OCI-LY3 (cell line): ENCODE measurements at regions not wholly inside any gene's neighbourhood (a gene's known extent, or its start where the extent isn't known, plus 50 kb on each side); places are given as distances from the start of the nearest gene placed in this dataset.

ENCODE experiments used
- H2AFZ ChIP-seq: fragments of 200-600, 300-600 bp; shearing (Covaris generic); 2 replicates; pipeline ENCODE4 v1.6.0; 2014; ENCODE audit warnings: antibody characterized with exemption, low read depth, low read length
- H3K27ac ChIP-seq: fragments of 200-600, 300-600 bp; sonication (generic); 2 replicates; pipeline ENCODE4 v1.5.1; 2014; ENCODE audit warnings: mild to moderate bottlenecking, low read length, moderate library complexity, mixed read lengths
- H3K27me3 ChIP-seq: fragments of 200-600, 300-600 bp; sonication (generic); 2 replicates; pipeline ENCODE4 v1.6.1; 2014; ENCODE audit warnings: low read depth, low read length, mixed read lengths
- H3K36me3 ChIP-seq: fragments of 200-600, 300-600 bp; sonication (generic); replicated peaks from 2 replicates; pipeline ENCODE3; 2014; ENCODE audit warnings: low read depth, low read length, mixed read lengths
- H3K4me1 ChIP-seq: fragments of 300-600, 200-600 bp; sonication (generic); 2 replicates; pipeline ENCODE4 v1.6.1; 2014; ENCODE audit warnings: low read length, mixed read lengths
- H3K4me2 ChIP-seq: fragments of 200-600, 300-600 bp; sonication (generic); 2 replicates; pipeline ENCODE4 v1.6.1; 2014; ENCODE audit warnings: low read length, mixed read lengths
- H3K4me3 ChIP-seq: fragments of 300-600, 200-600 bp; sonication (generic); 2 replicates; pipeline ENCODE4 v1.5.1; 2014; ENCODE audit warnings: antibody characterized with exemption, mild to moderate bottlenecking, low read length, moderate library complexity
- H3K79me2 ChIP-seq: fragments of 300-600, 200-600 bp; shearing (Covaris generic); 2 replicates; pipeline ENCODE4 v1.6.1; 2014; ENCODE audit warnings: mild to moderate bottlenecking, low read length, mixed read lengths
- H3K9ac ChIP-seq: fragments of 300-600, 200-600 bp; shearing (Covaris generic); 2 replicates; pipeline ENCODE4 v1.6.0; 2014; ENCODE audit warnings: mild to moderate bottlenecking, low read length, moderate library complexity
- H3K9me3 ChIP-seq: fragments of 200-600, 300-600 bp; shearing (Covaris generic); 2 replicates; pipeline ENCODE4 v1.6.1; 2014; ENCODE audit warnings: low read length, mixed read lengths; ENCODE audit not compliant: insufficient read depth
- H4K20me1 ChIP-seq: fragments of 200-600, 300-600 bp; sonication (generic); 2 replicates; pipeline ENCODE4 v1.6.1; 2016; ENCODE audit warnings: low read length, mixed read lengths; ENCODE audit not compliant: insufficient read depth
- CTCF ChIP-seq: fragments of 200-600, 300-600 bp; sonication (generic); IDR thresholded peaks from 2 replicates; pipeline ENCODE4 v1.5.1; 2014; ENCODE audit warnings: antibody characterized with exemption, low read length, low read depth
- EZH2phosphoT487 ChIP-seq: fragments of 200-600 bp; shearing (Covaris generic); IDR thresholded peaks from 2 replicates; pipeline ENCODE4 v1.6.1; 2018; ENCODE audit warnings: antibody characterized with exemption, mixed run types, low read depth

- Histone ChIP-seq H3K9me3 (no peaks in the 10 kb centered on the region), H3K4me1 (no peaks in the 10 kb centered on the region), H3K9ac (no peak overlapping the region), H3K4me3 (no peak overlapping the region), H3K27me3 (no peaks in the 10 kb centered on the region), H2AFZ (no peak overlapping the region), H3K36me3 (no peaks in the 10 kb centered on the region), H3K79me2 (no peaks in the 10 kb centered on the region), H3K27ac (no peak overlapping the region), H4K20me1 (no peaks in the 10 kb centered on the region), H3K4me2 (no peak overlapping the region)
- TF ChIP-seq EZH2phosphoT487, result no peak
- TF ChIP-seq CTCF, result no peak
Measured at GRCh38 chr12:71242511-71242910, 84.7 kb upstream of the TSPAN8 start.

GRCh38 chr12:71240946-71241345 lies 83.1 kb upstream of the TSPAN8 start:
- no peak overlapping the region for H2AFZ ChIP-seq

GRCh38 chr12:71239731-71240130 lies 81.9 kb upstream of the TSPAN8 start:
- no peaks in the 10 kb centered on the region for H3K36me3 ChIP-seq
- H3K9me3 ChIP-seq, result no peaks in the 10 kb centered on the region
- H3K4me2 ChIP-seq, result no peak overlapping the region
- H2AFZ ChIP-seq, result no peak overlapping the region
- no peaks in the 10 kb centered on the region for H3K27me3 ChIP-seq
- H3K27ac ChIP-seq, result no peak overlapping the region
- no peak overlapping the region for H3K9ac ChIP-seq
- TF ChIP-seq CTCF (no peak), EZH2phosphoT487 (no peak)
- no peak overlapping the region for H3K4me3 ChIP-seq
- no peaks in the 10 kb centered on the region for H4K20me1 ChIP-seq
- H3K79me2 ChIP-seq, result no peaks in the 10 kb centered on the region
- no peaks in the 10 kb centered on the region for H3K4me1 ChIP-seq

More at GRCh38 chr12:71240946-71241345, 83.1 kb upstream of the TSPAN8 start:
- H3K9me3 ChIP-seq, result no peaks in the 10 kb centered on the region
- H3K4me3 ChIP-seq, result no peak overlapping the region
- H3K4me1 ChIP-seq, result no peaks in the 10 kb centered on the region
- no peaks in the 10 kb centered on the region for H3K27me3 ChIP-seq
- H3K27ac ChIP-seq, result no peak overlapping the region
- H4K20me1 ChIP-seq, result no peaks in the 10 kb centered on the region
- H3K4me2 ChIP-seq, result no peak overlapping the region
- H3K79me2 ChIP-seq, result no peaks in the 10 kb centered on the region
- no peaks in the 10 kb centered on the region for H3K36me3 ChIP-seq
- TF ChIP-seq CTCF (no peak), EZH2phosphoT487 (no peak)
- H3K9ac ChIP-seq, result no peak overlapping the region

DNA sequence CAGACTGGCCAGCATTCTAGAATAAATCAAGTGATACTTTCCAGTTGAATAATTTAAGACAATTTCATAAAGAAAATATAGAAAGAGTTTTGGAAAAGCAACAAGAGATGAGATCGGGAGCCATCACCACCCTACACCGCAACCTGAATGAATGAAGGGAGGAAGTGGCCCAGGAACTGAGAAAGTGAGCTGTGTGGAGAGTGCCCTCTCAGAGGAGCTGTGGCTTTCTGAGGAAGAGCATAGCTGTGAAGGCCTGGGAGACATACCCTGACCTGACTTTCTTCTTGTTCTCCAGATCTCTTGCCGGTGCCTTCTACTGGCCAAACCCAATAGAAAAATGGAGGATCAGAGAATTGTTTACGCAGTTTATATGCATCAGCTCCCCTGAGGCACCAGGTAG lies 79.3 kb upstream of the TSPAN8 start:
- H2AFZ ChIP-seq, result no peak overlapping the region
- H3K36me3 ChIP-seq, result no peaks in the 10 kb centered on the region
- H3K27me3 ChIP-seq, result no peaks in the 10 kb centered on the region
- no peaks in the 10 kb centered on the region for H3K4me1 ChIP-seq
- H3K9me3 ChIP-seq, result no peaks in the 10 kb centered on the region
- no peak for TF ChIP-seq CTCF
- TF ChIP-seq EZH2phosphoT487, result no peak
- no peak overlapping the region for H3K9ac ChIP-seq
- no peaks in the 10 kb centered on the region for H3K79me2 ChIP-seq
- no peaks in the 10 kb centered on the region for H4K20me1 ChIP-seq
- no peak overlapping the region for H3K4me2 ChIP-seq
- no peak overlapping the region for H3K4me3 ChIP-seq
- H3K27ac ChIP-seq, result no peak overlapping the region
